BJ (cell line): ENCODE measurements at regions not wholly inside any gene's neighbourhood (a gene's known extent, or its start where the extent isn't known, plus 50 kb on each side); places are given as distances from the start of the nearest gene placed in this dataset.

Source experiments
- CTCF ChIA-PET: fragments of 350-600 bp; formaldehyde crosslinking; extraction: SDS; loops from one replicate; lab custom pipeline; 2021; ENCODE audit warnings: antibody characterized with exemption, inconsistent platforms; lab: Yijun Ruan, JAX
- POLR2A ChIA-PET: fragments of 300-600 bp; sonication (Branson Sonifier 250); formaldehyde crosslinking; extraction: SDS; loops from one replicate; lab custom pipeline; 2021; ENCODE audit warnings: antibody characterized with exemption; lab: Charles Lee
- DNase-seq: peaks from one replicate; pipeline ENCODE4 v3.0.0-alpha.2; 2011; ENCODE audit warnings: low read depth
- H3K27me3 ChIP-seq: 2 replicates; pipeline ENCODE4 v1.6.0; 2011; ENCODE audit warnings: low read length; ENCODE audit not compliant: control insufficient read depth, insufficient read depth
- H3K36me3 ChIP-seq: 2 replicates; pipeline ENCODE4 v1.5.1; 2011; ENCODE audit warnings: low read length; ENCODE audit not compliant: control insufficient read depth, insufficient read depth
- H3K4me3 ChIP-seq: 2 replicates; pipeline ENCODE4 v1.5.1; 2011; ENCODE audit warnings: low read depth, mild to moderate bottlenecking, control low read depth, low read length
- TF ChIP-seq, protein P1 (sequence below): IDR thresholded peaks from 2 replicates; pipeline ENCODE4 v1.5.1; 2011; ENCODE audit warnings: low read depth, mild to moderate bottlenecking, control low read depth, inconsistent platforms, low read length, moderate library complexity; ENCODE audit not compliant: insufficient read depth

DNA sequence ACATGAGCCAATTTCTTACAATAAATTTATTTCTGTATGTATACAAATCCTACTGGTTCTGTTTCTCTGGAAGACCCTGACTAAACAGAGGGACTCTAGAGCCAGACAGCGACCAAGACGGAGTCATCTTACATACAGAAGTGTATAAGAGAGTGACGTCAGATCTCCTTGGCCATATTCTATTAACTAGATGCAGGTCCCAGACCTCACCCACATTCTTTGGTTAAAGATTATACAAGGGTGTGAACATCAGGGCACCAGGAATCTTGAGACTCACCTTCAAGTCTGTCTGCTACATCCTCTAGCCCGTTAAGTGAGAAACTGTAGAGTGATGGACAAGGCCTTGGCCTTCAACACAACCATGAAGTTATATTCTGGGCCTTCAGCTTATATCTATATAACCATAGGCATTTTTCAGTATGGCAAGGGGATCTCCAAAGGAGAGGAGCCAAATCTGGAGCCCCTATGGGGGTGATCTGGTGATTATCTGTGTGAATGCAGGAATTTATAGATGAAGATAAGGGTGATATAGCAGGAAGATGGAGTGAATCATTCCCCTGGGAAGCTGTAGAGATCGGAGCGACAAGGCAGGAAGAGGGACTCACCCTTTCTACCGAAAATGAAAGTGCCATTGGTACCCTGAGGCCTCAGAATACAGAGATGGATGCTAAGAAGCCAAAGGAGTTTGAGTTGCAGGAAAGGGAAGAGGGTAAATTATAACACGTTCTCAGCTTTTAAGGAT, 83.9 kb downstream of the ADAMTS1 start:
- ChIA-PET CTCF (interaction anchor here (1.4 kb wide), 1 partner anchor 8 kb away, joined by 4 read pairs; no protein-coding TSS in a partner anchor), POLR2A (no interaction called here)
- no peak for DNase-seq
- Histone ChIP-seq H3K36me3 (no peaks in the 10 kb centered on the region), H3K4me3 (no peak overlapping the region), H3K27me3 (no peaks in the 10 kb centered on the region)
- TF ChIP-seq, protein P1, sequence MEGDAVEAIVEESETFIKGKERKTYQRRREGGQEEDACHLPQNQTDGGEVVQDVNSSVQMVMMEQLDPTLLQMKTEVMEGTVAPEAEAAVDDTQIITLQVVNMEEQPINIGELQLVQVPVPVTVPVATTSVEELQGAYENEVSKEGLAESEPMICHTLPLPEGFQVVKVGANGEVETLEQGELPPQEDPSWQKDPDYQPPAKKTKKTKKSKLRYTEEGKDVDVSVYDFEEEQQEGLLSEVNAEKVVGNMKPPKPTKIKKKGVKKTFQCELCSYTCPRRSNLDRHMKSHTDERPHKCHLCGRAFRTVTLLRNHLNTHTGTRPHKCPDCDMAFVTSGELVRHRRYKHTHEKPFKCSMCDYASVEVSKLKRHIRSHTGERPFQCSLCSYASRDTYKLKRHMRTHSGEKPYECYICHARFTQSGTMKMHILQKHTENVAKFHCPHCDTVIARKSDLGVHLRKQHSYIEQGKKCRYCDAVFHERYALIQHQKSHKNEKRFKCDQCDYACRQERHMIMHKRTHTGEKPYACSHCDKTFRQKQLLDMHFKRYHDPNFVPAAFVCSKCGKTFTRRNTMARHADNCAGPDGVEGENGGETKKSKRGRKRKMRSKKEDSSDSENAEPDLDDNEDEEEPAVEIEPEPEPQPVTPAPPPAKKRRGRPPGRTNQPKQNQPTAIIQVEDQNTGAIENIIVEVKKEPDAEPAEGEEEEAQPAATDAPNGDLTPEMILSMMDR = no peak

DNA sequence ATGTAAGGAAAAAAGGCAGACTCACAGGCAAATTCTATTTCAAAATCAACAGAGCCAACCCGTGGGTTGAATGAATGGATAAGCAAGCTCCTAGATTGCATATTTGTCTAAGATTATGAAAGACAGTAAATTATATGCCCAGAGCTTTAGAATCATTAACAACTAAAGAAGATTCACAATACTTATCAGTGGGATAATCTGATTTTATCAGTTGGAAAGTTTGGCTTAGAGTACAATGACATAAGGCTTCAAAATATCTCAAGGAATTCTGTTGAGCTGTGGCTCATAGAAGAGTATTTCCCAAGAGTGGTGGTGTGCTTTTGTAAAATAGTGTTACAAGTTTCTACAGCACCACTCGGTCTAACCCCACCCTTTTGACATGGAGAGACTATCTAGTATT, 85.5 kb downstream of the ADAMTS1 start:
- no peak for DNase-seq
- ChIA-PET CTCF (interaction anchor here (1.2 kb wide), 1 partner anchor 9 kb away, joined by 4 read pairs; no protein-coding TSS in a partner anchor), POLR2A (no interaction called here)
- no peaks in the 10 kb centered on the region for H3K27me3 ChIP-seq
- H3K4me3 ChIP-seq = no peak overlapping the region
- TF ChIP-seq, protein P1 = no peak
- no peaks in the 10 kb centered on the region for H3K36me3 ChIP-seq

DNA sequence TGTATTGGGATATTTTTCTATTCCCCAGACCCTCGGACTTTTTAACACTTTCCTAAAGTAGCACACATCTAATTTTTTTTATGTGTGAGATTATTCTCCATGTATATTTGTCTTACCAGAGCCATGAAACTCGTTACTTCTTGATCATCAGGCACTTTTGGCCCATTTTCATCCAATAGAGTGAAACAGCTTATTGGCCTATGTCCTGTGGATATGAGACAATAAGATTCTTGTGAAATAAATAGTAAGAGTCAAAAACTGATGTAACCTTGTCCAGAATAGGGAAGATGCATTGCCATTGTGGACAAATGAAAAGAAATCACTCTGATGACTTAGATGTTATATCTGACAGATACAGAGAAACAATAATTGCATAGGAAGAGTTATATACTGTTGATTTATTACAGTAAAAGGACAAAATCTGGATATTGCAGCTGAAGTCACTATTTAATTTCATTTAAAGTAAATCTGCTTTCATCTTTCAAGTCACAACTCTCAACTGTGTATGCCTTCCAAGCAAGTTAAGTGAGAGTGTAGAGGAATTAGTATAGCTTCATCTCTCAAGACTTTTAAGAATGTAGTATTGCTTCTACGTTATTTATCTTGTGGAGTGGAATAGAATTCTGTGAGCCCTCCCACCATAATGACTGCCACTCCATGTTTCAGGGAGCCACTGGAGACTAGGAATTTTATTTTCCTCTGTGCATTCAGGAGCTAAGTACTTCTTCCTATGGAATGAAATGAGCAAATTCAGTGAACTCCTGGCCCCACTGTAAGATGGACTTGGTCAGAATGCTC, 86.9 kb downstream of the ADAMTS1 start:
- TF ChIP-seq, protein P1 = no peak
- Histone ChIP-seq H3K36me3 (no peaks in the 10 kb centered on the region), H3K4me3 (no peak overlapping the region), H3K27me3 (no peaks in the 10 kb centered on the region)
- ChIA-PET POLR2A (interaction anchor here (0.6 kb wide), 1 partner anchor 44 kb away, joined by 3 read pairs; no protein-coding TSS in a partner anchor), CTCF (interaction anchor here (1.1 to 1.5 kb wide), 5 partner anchors 8 to 88 kb away, joined by 3 to 4 read pairs (median 4); no protein-coding TSS in a partner anchor)
- DNase-seq = no peak

DNA sequence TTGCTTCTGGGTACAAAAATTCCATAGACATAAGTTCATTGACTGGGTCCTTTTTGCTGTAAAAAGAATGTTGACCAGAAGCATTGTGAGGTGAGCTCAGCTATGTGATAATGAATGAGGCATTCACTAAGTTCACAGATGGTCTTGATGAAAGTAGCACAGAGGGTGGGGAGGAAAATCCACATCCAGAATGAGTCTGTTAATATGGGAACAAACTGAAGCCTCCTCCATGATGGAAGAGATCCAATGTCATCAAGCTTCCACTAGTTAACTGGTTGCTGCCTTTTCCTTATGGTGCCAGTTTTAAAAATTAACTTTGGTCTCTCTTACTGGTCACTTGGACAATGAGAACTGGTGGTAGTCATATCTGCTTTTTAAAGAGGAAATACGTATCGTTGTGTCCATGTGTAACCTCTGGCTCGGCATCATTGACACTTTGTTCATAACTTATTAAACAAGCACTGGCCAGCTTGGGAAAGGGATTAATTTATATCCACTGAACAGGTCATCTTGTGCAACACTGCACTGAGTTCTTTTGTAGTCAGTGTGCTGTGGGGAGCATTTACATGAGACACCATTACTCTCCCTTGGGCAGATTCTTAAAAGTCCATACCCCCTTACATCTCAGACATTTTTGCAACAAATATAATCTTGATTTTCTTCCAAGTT, 88.6 kb downstream of the ADAMTS1 start:
- POLR2A ChIA-PET = interaction anchor here (0.6 kb wide), 1 partner anchor 28 kb away, joined by 3 read pairs; no protein-coding TSS in a partner anchor
- Histone ChIP-seq H3K27me3 (no peaks in the 10 kb centered on the region), H3K4me3 (no peak overlapping the region), H3K36me3 (no peaks in the 10 kb centered on the region)
- TF ChIP-seq, protein P1 = no peak
- no peak for DNase-seq
- CTCF ChIA-PET = interaction anchor here (0.9 to 3.2 kb wide), 10 partner anchors 10 to 89 kb away, joined by 3 to 16 read pairs (median 4); no protein-coding TSS in a partner anchor
